ENCODE measurements at regions not wholly inside any gene's neighbourhood (a gene's known extent, or its start where the extent isn't known, plus 50 kb on each side); places are given as distances from the start of the nearest gene placed in this dataset.

- ATAC-seq (ENCODE audit: poor library complexity): no peak
- intact Hi-C loops (cut with DNase I): no loop called here
- no peak for DNase-seq
Observed at GRCh38 chr10:131845505-131846239, 55.1 kb upstream of the PPP2R2D start.

DNA sequence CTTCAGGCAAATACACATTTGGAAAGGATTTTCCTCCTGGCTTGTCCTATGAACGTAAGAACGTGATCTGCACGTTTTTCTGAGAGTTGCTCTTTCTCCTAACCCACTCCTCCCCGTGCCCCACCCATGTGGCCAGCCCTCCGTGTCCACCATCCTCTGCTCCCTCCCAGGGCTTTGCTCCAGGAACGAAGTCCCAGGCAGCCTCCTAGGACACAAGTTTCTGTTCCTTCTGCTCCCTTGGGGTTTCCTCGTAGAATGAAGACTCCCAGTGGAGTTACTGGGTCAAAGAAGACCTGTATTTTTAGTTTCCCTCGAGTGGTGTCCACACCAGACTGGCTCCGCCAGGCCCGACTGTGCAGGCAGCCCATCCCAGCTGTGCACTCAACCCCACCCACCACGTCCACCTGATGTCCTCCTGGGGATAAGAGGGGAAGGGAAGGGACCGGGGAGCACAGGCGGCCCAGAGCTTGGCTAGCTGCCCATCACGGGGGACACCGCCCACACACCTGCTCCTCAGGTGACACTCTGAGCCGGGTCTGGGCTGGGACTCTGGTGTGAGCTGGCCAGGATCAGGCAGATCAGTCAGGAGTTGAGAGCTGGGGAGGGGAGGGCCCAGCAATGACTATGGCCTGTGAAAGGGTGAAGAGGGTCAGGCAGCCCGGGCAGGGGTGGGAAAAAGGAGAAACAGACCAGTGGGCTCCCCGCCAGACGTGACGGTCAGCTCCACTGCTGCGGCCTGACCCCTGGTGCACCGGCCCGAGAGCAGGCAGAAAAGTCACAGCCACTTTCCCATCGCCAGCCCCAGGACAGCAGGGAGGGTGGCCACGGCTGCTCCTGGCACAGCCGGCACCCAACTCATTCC lies 54.3 kb upstream of the PPP2R2D start:
- no peak for ATAC-seq (ENCODE audit: poor library complexity)
- no peak for DNase-seq
- intact Hi-C loops (cut with DNase I): no loop called here

DNA sequence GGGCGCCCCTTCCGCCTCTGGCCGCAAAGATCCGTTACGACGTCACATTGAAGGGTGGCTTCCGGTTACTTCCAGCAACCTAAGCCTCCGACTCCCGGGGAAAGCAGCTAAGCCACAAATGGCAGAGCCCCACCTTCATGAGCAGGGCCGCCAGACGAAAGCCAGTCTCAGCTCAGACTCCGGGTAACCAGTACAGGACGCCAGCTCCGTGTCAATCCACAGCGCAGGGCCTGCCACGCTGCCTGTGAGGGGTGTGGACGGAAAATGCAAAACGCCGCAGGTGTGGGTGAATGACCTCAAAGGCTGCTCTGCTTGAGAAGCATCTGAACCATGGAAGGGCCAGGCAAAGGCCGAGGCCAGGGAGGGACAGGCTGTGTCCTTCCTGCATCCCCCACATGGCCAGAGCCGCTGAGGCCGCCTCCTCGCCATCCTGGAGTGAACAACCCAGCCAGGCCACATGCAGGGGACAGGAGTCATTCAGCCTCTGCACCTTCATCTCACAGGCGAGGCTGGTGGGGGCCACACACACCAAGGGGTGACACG lies 53.5 kb upstream of the PPP2R2D start:
- no peak for DNase-seq

DNA sequence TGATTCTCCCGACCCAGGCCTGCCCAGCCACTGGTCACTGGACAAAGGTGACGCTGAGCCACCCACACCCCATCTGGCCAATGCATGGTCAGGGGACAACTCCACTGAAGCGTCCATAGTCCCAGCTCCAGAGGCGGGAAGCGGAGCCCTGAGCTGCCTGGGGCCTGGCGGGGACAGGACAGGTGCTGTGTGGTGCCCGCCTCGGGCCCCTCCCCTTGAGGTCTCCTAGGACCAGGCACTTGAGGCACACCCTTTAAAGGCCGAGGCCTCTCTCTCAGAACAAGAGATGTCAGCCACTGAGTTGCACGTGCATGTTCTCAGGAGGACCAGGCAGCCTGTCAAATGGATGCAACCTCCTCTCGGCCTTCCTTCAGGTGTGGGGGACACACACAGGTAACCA lies 52.5 kb upstream of the PPP2R2D start:
- intact Hi-C loops (cut with DNase I): no loop called here
- ATAC-seq (ENCODE audit: poor library complexity) (no peak), DNase-seq (no peak)

More for the DNA sequence above, 53.5 kb upstream of the PPP2R2D start:
- ATAC-seq (ENCODE audit: poor library complexity): no peak
- intact Hi-C loops (cut with DNase I): no loop called here

DNA sequence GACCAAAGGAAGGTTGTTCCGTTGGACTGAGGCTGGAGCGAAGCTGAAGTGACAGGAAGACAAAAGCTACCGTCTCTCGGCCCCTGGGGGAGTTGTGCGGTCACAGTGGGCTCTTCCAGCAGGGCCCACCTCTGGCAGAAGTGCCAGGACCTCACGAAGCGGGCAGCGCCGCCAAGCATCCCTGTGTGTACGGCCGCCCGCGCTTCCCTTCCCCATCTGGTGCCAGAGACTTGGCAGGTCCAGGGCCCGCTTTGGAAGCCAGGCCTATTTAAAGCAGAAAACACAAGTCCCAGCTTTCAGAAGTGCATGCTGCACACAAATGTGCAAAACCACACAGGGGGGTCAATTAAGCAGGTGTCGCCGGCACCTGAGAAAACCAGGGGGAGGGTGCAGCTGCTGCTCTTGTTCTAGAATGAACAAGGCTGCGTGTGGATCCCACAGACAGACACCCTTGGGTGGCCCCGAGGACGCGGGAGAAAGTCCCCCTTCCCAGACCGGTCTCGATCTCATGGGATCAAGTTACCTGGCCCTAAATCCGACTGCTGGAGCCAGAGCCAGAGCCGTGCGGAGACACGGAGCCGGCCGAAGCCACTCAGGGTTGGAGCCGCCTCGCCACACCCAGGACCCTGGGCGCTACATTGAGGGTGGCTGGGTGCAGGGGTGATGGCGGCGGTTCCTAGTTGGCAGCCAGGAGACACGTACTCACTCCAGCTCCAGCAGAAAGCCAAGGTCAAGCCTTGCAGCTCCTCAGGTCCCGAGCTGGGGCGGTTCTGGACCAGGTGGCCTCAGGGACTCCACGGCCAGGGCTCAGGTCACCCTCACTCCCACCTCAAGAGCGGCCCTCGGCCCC lies 51.8 kb upstream of the PPP2R2D start:
- ATAC-seq (ENCODE audit: poor library complexity): no peak
- no peak for DNase-seq
- intact Hi-C loops (cut with DNase I): no loop called here

- DNase-seq: no peak
- no peak for ATAC-seq (ENCODE audit: poor library complexity)
- intact Hi-C loops (cut with DNase I): no loop called here
Observed at GRCh38 chr10:131849591-131850382, 51.0 kb upstream of the PPP2R2D start.

- ATAC-seq (ENCODE audit: poor library complexity) (no peak), DNase-seq (no peak)
- intact Hi-C loops (cut with DNase I): no loop called here
Observed at GRCh38 chr10:131850383-131850870, 50.4 kb upstream of the PPP2R2D start.
